Retina (tissue), 1 donor: ENCODE measurements at regions not wholly inside any gene's neighbourhood (a gene's known extent, or its start where the extent isn't known, plus 50 kb on each side); places are given as distances from the start of the nearest gene placed in this dataset.

Experiments used
- DNase-seq: peaks from one replicate; pipeline ENCODE4 v3.0.0-alpha.2; 2016

DNA sequence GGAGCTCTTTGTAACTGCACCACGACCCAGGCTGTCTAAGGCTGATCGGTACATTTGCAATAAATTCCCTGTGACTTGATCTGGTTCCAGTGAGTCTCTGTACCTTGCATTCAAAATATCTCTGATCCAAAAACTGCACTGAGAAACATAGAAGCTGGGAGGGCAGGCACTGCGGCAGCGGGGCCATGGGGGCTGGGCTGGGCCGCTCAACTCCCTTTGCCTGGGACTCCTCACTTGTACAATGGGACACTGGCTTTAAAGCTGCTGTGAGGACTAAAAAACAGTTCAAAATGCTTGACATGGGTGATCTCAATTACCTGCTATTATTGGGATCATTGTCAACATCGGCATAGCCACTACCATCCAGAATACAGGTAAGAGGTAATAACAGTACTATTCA is 644.0 kb downstream of the AJAP1 start:
- no peak for DNase-seq

DNA sequence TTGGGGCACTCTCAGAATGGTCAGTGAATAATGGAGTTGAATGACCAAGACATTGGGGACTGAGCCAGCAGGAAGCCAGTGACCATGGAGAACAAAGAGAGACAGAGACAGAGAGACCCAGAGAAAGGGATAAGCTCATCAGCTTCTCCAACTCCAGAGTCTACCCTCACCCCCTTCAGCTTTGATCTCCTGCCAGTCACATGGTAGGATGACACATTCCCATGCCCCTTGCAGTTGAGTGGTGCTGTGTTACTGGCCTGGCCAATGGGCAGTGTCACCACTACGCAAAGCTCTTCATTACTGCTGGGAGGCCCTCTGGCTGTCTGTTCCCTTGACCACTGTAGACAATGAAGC is 643.5 kb downstream of the AJAP1 start:
- no peak for DNase-seq

DNA sequence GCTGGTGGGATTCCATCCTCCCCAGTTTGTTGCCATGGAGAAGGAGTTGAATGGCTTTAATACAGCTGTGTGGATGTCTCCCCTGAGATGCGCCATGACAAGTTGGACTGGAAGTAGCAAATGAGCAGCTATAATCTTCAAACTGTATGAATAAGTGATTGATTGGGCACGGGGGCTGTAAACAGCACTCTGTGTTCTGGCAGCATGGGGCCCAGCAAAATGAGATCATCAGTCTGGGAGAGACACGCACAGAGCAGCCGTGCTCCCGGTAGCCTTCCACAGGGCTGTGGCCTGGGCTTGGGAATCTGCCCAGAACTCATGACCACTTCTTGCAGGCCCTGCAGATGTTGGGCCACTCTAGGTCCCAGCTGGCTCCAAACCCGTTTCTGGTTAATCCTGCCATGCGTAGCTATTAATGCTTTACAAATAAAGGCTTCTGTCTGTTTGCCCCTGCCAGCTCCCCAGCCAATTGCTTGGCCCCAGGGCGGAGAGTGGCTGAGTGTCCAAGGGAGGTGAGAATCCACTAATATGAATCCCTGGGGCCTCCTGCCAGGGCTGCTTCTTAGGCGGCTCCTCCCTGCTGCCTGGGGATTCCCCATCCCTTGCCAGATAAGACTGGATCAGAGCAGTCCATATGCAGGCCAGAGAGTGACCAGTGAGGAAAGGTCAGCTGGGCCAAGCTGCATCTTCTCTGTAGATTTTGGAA is 642.9 kb downstream of the AJAP1 start:
- peak; percentile 42 for DNase-seq

DNA sequence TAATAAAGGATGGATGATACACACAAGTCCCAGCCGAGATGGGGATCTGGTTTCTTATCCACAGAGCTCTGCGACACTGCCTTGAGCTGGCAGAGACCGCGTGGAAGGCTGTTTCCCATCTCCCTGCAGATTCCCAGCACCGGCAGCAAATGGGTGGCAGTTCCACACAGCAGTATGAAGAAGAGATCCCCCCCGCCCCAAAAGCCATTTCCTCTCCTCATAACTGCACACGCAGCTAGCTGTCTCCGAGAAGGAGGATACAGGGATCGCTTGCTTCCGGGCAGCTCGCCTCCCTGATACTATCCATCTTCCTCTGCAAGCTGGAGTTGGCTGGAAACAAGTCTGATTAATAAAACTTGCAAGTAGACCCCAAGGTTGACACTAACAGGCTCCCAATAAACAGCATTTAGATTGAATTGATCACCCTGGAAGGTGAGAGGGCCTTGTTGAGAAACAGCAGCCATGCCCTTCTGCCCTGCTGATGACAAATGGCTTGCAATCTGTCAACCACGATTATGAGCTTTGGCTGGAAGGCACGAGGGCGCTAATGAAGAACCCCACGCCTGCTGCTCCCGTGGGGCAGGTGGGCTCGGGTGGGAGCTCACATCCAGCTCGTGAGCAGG is 642.3 kb downstream of the AJAP1 start:
- DNase-seq = peak; percentile 60

DNA sequence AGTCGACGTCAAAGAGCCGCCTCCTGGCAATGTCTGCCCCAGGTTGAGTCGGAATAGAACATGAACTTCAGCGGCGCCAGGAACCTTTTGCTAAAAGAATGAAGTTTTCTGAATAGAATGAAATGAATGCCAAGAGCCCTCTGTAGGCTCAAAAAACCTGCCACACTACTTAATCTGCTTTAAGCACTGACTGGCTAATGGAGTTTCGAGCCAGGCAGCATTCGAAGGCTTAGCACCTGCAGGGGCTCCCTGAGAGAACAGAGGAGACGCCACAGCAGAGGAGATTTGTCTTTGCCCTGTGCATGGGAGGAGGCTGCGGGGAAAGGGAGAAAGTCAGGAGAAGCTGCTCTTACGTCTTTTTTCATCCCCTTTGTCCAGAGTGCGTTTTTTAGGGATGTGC is 641.7 kb downstream of the AJAP1 start:
- no peak for DNase-seq

DNA sequence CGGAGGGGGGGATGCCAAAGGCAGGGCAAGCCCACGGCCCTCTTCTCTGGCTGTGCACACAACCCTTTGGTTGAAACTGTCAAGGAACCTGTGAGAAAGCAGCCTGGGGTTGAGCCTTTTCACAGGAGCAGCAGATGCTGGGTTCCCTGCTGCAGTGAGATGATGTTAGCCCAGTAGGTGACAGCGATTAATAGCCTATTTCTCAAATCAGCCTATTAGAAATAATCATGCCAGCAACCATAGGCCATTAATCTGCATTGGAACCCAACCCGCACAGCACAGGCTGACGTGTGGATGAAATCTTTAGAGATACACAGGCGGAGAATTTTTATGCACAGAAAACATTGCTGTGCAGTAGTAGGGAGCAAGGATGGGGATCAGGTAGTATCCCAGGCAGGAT is 637.5 kb downstream of the AJAP1 start:
- no peak for DNase-seq

DNA sequence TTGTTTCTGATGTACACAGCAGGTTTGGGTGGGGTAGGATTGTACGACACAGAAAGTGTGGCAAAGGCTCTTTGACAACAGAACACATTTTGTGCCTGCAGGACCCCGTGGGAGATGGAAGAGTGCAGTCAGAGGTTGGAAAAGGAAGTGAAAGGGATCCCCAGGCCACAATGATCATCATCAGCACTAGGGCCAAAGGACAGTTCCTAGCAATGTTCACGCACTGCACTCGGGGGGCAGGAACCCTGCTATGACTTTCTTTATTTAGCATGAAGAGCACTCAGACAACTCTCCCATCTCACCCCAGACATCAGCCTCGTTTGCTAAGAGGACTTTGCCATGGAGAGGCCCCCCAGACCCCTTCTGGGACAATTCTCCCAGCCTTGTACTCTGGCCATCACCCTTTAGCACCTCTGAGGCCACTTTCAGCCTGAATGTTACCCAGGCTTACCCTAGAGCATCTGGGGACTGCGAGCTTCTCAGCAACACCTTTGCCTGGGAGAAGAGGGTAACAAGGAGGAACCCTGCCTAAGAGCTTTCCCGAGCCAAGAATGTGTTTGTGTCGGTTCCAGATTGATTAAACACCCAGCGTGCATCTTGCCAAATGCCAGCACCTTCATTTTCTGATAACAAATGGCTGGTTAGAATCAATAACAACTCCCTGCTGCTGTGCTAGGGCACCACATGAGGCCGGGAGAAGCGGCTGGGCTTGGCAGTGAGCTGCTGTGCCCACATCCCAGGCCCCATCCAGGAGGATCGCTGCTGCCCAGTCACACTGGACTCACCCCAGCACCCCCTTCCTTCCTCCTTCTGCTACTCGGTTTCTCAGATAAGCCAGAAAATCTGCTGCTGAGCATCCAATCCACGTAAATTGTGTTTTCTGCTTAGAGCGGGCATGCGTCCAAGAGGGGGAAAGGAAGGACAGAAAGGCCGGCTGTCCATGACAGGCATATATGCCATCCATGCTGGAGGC is 633.1 kb downstream of the AJAP1 start:
- DNase-seq = no peak

DNA sequence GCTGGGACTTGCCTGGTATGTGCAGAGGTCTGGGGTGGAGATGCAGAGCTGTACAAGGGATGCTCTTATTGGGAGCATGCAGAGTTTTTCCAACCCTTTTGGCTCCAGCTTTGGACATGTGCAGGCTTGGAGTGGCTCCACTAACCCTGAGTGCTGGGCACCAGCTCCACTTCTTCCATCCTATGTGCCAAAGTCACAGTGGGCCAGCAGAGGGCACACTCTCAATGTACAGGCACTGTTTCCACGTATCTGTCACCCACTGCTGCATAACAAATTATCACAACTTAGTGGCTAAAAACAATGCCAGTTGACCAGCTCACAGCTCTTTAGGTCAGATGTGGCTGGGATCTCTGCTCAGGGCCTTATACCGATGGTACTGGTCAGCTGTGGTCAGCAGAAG is 631.8 kb downstream of the AJAP1 start:
- no peak for DNase-seq

DNA sequence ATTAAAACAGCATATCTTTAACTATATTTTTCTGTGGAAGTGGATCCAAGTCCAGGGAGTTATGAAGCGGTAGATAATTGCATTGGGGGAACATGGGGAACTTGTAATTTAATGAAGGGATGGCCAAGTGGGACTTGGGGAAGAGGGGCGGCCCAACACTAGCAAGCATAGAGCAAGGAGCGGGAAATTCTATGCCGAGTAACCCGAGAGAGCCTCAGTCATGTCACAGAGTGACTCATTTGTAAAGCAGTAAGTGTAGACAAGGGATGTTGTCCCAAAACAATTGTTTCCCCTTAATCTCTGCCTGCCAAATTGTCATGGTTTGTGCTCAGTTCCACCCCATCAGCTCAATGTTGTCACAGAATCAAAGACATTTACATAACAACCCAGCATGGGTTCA is 620.1 kb downstream of the AJAP1 start:
- DNase-seq = no peak

DNA sequence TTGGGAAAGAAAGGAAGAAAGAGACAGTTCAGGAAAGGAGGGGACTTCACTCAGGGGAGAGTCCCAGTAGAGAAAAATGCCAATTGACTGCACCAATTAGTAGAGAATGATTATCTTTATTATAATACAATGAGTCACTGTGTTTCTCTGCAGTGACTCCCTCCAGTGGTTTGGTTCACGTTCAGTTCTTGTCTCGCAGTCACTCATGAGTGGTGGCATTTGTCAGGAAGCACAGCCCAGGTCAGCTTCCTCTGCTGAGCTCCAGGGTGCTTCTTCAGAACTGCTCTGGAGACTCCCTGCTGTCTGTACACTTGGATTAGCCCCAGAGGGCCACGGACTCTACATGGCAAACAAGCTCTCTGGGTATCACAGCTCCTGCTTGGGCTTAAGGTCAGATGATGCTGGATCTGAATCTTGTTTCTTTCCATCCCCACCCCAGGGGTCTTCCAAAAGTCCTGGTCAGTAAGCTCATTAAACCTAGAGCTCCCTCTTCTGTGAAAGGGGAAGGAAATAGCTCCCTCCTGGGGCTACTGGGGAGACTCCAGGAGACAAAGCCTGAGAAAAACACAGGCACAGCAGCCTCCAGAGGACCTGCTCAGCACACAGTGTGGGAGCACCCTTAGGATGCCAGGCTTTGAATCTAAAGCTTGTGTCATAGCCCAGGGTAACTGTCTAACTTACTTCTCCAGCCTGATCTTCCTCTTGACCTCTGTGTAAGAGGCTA is 619.0 kb downstream of the AJAP1 start:
- peak; percentile 49 for DNase-seq

DNA sequence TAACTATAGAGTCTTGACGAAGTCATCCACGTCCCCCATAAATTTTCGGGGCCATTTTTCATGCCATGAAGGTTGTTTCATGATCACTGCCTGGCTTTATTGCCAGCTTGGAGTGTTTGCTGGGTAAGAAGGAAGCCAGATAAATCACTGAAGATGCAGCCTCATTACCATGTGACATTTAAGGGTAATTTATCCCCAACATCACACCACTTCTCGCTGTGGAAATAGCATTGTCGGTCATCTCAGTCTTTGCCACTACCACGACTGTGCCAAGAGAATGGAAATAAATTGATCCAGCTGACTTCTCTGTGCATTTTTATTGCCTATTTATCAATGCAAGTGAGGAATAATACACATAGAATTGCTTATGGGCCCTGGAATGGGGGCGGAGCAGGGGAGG is 617.9 kb downstream of the AJAP1 start:
- no peak for DNase-seq

DNA sequence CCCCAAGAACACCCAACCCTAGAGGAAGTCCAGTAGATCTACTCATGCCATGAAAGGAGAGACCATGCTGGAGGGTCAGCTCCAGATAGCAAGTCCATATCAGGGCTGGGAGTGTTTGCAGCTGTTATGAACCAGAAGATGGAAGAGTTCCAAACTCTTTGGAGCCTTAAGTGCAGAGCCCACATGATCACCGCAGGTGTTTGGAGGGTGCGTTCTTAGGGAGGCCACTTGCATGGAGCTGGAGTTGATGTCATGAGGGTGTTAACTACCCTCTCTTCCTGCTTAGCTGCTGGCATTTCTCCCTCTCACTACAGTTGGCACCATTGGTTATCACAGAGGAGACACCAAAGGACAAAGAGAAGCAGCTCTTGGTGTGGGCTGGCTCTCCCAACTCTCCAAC is 616.9 kb downstream of the AJAP1 start:
- DNase-seq = no peak

DNA sequence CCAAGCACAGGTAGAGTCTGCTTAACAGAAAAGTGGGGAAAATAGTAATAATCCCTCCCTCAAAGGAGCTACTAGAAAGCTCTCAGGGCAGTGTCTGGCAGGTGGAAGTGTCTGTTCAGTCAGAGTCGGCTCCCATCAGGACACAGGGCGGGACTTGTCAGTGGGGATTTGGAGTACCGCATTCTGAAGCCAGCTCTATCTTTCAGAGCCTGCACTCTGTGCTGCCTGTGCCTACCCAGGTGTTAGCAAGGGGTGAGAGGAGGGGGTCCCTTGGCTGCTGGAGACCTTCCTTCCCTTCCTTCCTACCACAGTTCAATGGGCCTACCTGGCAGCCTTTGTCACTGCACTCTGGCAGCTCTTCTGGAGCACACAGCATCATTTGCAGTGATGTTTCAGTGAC is 615.5 kb downstream of the AJAP1 start:
- DNase-seq = no peak

DNA sequence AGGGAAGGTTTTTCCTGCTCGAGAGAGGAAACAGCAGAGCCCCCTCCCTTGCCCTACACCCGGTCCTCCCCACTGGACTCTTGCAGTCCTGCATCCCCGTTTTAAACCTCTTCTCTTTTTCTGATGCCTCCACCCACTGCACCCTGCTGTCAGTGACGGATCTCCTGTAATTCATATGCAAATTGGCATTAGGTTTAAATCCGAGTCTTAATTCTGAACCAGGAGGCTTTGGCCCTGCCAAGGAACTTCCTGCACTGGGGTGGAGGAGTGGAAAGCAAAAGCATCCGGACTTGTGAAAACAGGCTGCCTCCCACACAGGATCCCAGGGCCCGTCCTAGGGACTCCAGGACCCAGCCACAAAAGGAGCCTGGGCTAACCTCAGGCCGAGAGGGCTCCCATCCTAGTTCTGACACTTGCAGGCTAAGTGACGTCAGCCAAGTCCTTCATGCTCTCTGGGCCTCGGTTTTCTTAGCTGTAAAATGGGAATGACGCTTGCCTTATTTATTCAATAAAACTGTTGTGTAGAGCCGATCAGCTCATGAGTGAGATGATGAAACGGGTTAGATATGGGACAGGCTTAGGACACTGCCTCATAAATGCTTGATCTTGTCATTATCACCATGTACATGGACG is 613.3 kb downstream of the AJAP1 start:
- DNase-seq = no peak

DNA sequence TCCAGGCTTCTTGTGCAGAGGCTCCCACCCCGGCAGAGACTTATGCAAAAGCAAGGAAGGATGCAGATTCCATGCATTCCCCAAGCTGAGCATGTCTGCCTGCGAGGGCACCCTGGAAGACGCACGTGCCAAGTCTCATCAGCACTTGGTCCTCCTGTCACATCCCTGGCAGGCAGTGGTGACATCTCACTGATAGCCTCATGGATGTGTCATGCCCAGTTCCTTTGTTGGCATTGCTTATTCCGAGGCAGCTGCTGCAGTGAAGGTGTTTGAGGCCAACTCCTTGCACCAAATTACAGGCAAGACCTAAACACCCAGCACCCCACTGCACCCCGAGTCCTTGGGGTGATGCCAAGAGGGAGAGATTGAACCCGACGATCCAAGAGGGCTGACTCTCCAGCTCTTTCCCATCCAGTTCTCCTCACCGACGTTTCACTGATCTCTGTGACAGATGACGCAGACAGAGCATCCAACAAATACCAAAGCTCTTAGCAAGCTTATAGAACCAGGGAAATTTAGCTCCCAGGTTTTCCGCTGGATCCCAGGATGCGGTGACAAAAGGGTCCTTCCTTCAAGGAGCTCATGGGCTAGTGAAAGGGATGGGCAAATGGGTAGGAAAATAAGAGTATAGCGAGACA is 611.1 kb downstream of the AJAP1 start:
- DNase-seq = no peak

DNA sequence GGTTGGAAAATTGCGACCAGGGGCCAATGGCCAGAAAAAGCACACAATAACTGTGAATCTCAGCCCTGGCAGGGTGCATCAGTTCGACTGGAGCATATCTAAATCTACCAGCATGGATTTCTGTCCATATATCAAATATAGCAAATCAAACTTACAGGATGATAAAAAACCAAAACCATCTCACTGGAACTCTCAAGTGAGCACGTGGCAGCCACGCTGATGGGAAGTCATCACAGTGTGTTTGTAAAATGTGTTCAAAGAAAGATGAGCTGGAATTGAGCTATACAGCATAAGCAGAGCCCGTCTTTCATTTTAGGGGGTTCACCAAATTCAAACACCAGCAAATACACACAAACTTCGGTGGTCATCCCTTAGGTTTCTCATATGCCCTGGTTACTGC is 610.1 kb downstream of the AJAP1 start:
- no peak for DNase-seq

DNA sequence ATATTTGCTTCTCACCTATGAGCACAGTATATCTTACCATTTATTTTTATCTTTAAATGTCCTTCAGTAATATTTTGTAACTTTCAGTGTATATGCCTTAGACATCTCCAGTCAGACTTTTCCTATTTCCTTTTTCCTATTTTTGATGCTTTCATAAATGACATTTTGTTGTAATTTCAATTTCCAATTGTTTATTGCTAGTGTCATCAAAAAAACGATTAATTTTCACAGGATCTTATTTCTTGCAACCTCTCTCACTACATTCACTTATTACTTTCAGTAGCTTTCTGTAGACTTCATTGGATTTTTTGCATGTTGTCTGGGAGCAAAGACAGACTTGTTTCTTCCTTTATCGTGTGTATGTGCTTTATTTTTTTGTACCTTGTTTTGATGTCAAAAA is 602.4 kb downstream of the AJAP1 start:
- DNase-seq = no peak

DNA sequence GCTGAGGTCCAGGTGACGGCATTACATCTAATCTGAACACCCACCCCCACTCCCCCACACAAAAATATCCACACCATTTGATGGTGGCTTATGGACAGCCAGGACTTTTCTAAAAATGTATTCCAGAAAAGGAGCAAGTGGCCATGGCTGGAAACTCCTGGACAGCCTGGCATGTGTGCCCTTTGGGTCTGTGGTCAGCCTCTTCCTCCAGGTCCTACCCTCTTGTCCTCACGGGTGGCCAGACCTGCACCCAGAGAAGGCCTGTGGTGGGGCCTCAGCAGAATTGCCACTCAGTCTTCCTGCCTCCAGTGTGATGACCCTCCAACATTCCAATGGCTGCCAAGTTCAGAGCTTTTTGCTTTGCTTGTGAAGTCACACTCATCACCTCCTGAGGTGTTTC is 600.6 kb downstream of the AJAP1 start:
- no peak for DNase-seq

DNA sequence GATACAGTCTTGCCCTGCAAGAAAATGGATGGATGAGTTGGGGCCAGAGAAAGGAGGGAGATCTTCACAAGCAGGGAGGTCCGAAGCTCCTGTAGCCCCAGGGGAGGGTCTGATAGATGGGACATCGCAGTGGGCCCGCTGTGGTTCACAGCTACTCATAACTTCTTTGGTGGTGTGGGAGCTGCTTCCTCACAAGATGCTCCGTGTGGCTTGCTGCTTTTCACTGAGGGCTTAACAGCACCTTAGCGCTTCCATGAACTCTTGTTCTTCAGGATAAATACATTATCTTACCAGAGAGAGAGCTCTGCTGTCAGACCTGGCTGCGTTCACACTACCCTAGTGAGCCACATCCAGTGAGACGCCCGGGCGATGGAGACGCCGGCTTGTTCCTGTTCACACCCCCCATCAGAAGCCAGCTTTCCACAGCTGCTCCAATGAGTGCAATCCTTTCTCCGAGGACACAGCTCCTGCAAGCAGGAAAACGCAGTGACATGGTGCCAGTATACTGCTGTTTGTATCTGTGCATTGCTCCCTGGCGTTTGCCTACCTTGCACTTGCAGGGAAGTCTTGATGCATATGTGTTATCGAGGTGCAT is 599.8 kb downstream of the AJAP1 start:
- DNase-seq = no peak

DNA sequence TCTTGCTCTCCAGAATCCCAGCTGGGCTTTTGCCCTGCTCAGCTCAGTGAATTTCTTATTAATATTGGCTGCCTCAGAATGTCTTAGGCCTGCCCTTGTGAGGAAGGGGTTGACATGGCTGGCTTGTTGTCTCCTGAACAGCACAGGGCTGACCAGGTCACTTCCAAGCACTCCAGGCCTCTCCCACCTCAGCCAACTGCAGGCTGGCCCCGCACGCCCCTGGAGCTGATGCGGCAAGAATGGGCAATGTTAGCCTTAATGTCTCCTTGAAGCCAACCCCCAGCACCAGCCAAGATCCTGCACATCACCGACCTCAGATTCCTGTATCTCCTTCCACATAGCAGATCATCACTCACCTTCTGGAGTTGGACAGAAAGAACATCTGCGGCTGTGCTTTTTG is 598.6 kb downstream of the AJAP1 start:
- no peak for DNase-seq

DNA sequence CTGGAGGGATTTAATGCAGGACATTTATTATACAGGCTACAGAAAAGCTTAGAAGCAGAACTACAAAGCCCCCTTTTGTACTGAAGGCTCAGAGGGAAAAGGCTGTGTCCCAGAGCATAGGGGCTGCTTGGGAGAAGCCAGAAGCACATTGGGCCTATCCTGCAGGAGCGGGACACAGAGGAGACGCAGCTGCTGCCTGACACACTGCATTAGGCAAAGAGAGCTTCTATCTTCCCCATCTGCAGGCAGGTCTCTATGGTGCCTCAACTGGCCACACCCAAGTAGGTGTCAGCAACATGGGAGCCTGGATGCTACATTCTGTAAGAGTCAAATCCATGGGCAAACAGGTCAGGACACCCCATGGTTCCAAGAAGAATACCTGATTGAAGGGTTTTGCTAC is 595.9 kb downstream of the AJAP1 start:
- no peak for DNase-seq

DNA sequence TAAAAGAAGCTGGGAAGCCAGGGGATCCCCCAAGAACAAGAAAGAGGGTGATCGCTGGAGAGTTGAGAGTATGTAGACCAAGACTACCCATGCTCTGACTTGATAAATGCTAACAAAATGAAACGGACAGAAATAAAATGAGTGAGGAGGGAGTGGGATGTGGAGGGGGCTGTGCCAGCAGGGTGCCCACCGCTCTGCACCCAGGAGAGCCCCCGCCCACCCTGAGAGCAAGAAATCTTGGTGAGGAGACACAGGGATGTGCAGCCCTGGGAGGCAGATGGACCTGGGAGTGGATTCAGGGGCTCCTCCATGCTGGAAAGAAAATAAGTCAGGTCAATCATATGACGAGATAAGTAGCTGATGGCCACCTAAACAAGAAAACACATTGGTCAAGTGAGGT is 590.9 kb downstream of the AJAP1 start:
- no peak for DNase-seq
